H9 (cell line): ENCODE measurements at regions not wholly inside any gene's neighbourhood (a gene's known extent, or its start where the extent isn't known, plus 50 kb on each side); places are given as distances from the start of the nearest gene placed in this dataset.

Source experiments
- DNase-seq: peaks from one replicate; pipeline ENCODE4 v3.0.0-alpha.2; 2017
- H2AFZ ChIP-seq: one replicate; pipeline ENCODE4 v1.6.1; 2013; ENCODE audit warnings: mild to moderate bottlenecking, low read length, control low read depth, moderate library complexity
- H2AK5ac ChIP-seq: 2 replicates; pipeline ENCODE4 v1.6.1; 2013; ENCODE audit warnings: low read length, control low read depth, mixed read lengths; ENCODE audit not compliant: insufficient read length
- H2BK120ac ChIP-seq: one replicate; pipeline ENCODE4 v1.6.1; 2013; ENCODE audit warnings: low read depth, mild to moderate bottlenecking, low read length, control low read depth, inconsistent platforms; ENCODE audit not compliant: poor library complexity, severe bottlenecking
- H2BK12ac ChIP-seq: 2 replicates; pipeline ENCODE4 v1.6.1; 2013; ENCODE audit warnings: low read length, control low read depth, mixed read lengths, low read depth; ENCODE audit not compliant: insufficient read length
- H2BK15ac ChIP-seq: 2 replicates; pipeline ENCODE4 v1.6.1; 2013; ENCODE audit warnings: low read depth, low read length, control low read depth
- H2BK20ac ChIP-seq: one replicate; pipeline ENCODE4 v1.6.1; 2013; ENCODE audit warnings: low read depth, mild to moderate bottlenecking, low read length, control low read depth, inconsistent platforms; ENCODE audit not compliant: poor library complexity, severe bottlenecking
- H2BK5ac ChIP-seq: 2 replicates; pipeline ENCODE4 v1.6.1; 2013; ENCODE audit warnings: low read length, control low read depth, mixed read lengths; ENCODE audit not compliant: insufficient read length
- H3K14ac ChIP-seq: 2 replicates; pipeline ENCODE4 v1.6.1; 2013; ENCODE audit warnings: low read length, control low read depth; ENCODE audit not compliant: insufficient read depth
- H3K18ac ChIP-seq: 2 replicates; pipeline ENCODE4 v1.6.1; 2013; ENCODE audit warnings: low read depth, mild to moderate bottlenecking, mixed read lengths, low read length, control low read depth; ENCODE audit not compliant: insufficient read length
- H3K23ac ChIP-seq: 2 replicates; pipeline ENCODE4 v1.6.1; 2013; ENCODE audit warnings: low read length, control low read depth, mixed read lengths, low read depth; ENCODE audit not compliant: insufficient read length
- H3K23me2 ChIP-seq: 2 replicates; pipeline ENCODE4 v1.6.1; 2013; ENCODE audit warnings: low read depth, mild to moderate bottlenecking, mixed read lengths, low read length, control low read depth; ENCODE audit not compliant: insufficient read length, poor library complexity, severe bottlenecking
- H3K27ac ChIP-seq: 2 replicates; pipeline ENCODE4 v1.5.1; 2013; ENCODE audit warnings: low read length, control low read depth, mixed read lengths, low read depth; ENCODE audit not compliant: insufficient read length
- H3K27me3 ChIP-seq: 2 replicates; pipeline ENCODE4 v1.6.1; 2013; ENCODE audit warnings: low read length, control low read depth, inconsistent platforms; ENCODE audit not compliant: insufficient read depth
- H3K4ac ChIP-seq: 2 replicates; pipeline ENCODE4 v1.6.1; 2013; ENCODE audit warnings: low read depth, mild to moderate bottlenecking, control low read depth, inconsistent platforms, low read length, moderate library complexity
- H3K4me1 ChIP-seq: 2 replicates; pipeline ENCODE4 v1.6.1; 2013; ENCODE audit warnings: low read length, control low read depth, inconsistent platforms; ENCODE audit not compliant: insufficient read depth
- H3K4me2 ChIP-seq: 2 replicates; pipeline ENCODE4 v1.6.1; 2013; ENCODE audit warnings: low read length, control low read depth, mixed read lengths; ENCODE audit not compliant: insufficient read length, insufficient read depth
- H3K56ac ChIP-seq: 2 replicates; pipeline ENCODE4 v1.6.1; 2013; ENCODE audit warnings: low read depth, mild to moderate bottlenecking, mixed read lengths, low read length, control low read depth; ENCODE audit not compliant: insufficient read length
- H3K79me1 ChIP-seq: 2 replicates; pipeline ENCODE4 v1.6.1; 2013; ENCODE audit warnings: low read depth, mild to moderate bottlenecking, moderate library complexity, low read length, control low read depth, inconsistent platforms; ENCODE audit not compliant: insufficient read depth, poor library complexity, severe bottlenecking
- H3K79me2 ChIP-seq: 2 replicates; pipeline ENCODE4 v1.6.1; 2013; ENCODE audit warnings: low read length, control low read depth, inconsistent platforms; ENCODE audit not compliant: insufficient read depth
- H3K9ac ChIP-seq: 2 replicates; pipeline ENCODE4 v1.6.1; 2013; ENCODE audit warnings: low read length, control low read depth, mixed read lengths; ENCODE audit not compliant: insufficient read length; ENCODE audit errors: extremely low read depth
- H3K9me3 ChIP-seq: one replicate; pipeline ENCODE4 v1.6.1; 2013; ENCODE audit warnings: low read depth, low read length, inconsistent platforms; ENCODE audit not compliant: control insufficient read depth
- H3T11ph ChIP-seq: one replicate; pipeline ENCODE4 v1.6.1; 2013; ENCODE audit warnings: mild to moderate bottlenecking, low read length, control low read depth, inconsistent platforms
- H4K20me1 ChIP-seq: one replicate; pipeline ENCODE4 v1.6.1; 2013; ENCODE audit not compliant: control insufficient read depth, insufficient read length, insufficient read depth
- H4K5ac ChIP-seq: 2 replicates; pipeline ENCODE4 v1.6.1; 2013; ENCODE audit warnings: low read depth, mild to moderate bottlenecking, mixed read lengths, low read length, control low read depth; ENCODE audit not compliant: insufficient read length
- H4K8ac ChIP-seq: replicated peaks from 2 replicates; pipeline ENCODE4 v1.6.1; 2013; ENCODE audit warnings: low read length, control low read depth, mixed read lengths, low read depth; ENCODE audit not compliant: insufficient read length
- H4K91ac ChIP-seq: 2 replicates; pipeline ENCODE4 v1.6.1; 2013; ENCODE audit warnings: low read depth, mild to moderate bottlenecking, moderate library complexity, mixed read lengths, low read length, control low read depth; ENCODE audit not compliant: insufficient read length
- H3K27ac Mint-ChIP-seq, 3 experiments: 2 replicates in 2 of 3; 3 replicates in 1 of 3; pipeline ENCODE4 v1.8.0; 2020 to 2021; ENCODE audit warnings: mixed read lengths in 3 of 3, mild to moderate bottlenecking in 1 of 3, moderate library complexity in 1 of 3
- H3K27me3 Mint-ChIP-seq: 2 replicates; pipeline ENCODE4 v1.8.0; 2021; ENCODE audit warnings: low read depth, mild to moderate bottlenecking, moderate library complexity, mixed read lengths
- H3K36me3 Mint-ChIP-seq, 3 experiments: 2 replicates in 2 of 3; 3 replicates in 1 of 3; pipeline ENCODE4 v1.8.0; 2020 to 2021; ENCODE audit warnings: low read depth in 3 of 3, mixed read lengths in 3 of 3; ENCODE audit not compliant: insufficient read depth in 1 of 3
- H3K4me1 Mint-ChIP-seq, 2 experiments: 2 replicates each; pipeline ENCODE4 v1.8.0; 2020; ENCODE audit warnings: mixed read lengths in 2 of 2
- H3K4me3 Mint-ChIP-seq, 2 experiments: 2 replicates in 1 of 2; 3 replicates in 1 of 2; pipeline ENCODE4 v1.8.0; 2020 to 2021; ENCODE audit warnings: mild to moderate bottlenecking in 2 of 2, mixed read lengths in 2 of 2, moderate library complexity in 1 of 2
- H3K9me3 Mint-ChIP-seq, 2 experiments: 2 replicates in 1 of 2; 3 replicates in 1 of 2; pipeline ENCODE4 v1.8.0; 2020; ENCODE audit warnings: mild to moderate bottlenecking in 2 of 2, mixed read lengths in 2 of 2, moderate library complexity in 1 of 2
- CTCF ChIP-seq: fragments of 200-600 bp; sonication (generic); conservative IDR thresholded peaks from 3 replicates; pipeline ENCODE4 v1.8.0; 2021; ENCODE audit warnings: antibody characterized with exemption, mild to moderate bottlenecking
- WGBS: extraction: QIAGEN DNeasy Blood & Tissue Kit; methylation state at CpG from one replicate; pipeline ENCODE4 v1.1.7; 2013; ENCODE audit warnings: missing lambda C conversion rate, low lambda C conversion rate, mixed read lengths; ENCODE audit not compliant: insufficient read length; ENCODE audit errors: extremely low coverage; 5-methylcytosine and 5-hydroxymethylcytosine counted together

GRCh38 chr4:52371841-52372240, 287.3 kb downstream of the USP46 start:
- TF ChIP-seq CTCF = no peak
- Histone ChIP-seq H4K20me1 (no peaks in the 10 kb centered on the region), H4K5ac (no peak overlapping the region), H2BK120ac (no peak overlapping the region), H3K27ac (no peak overlapping the region), H4K91ac (no peak overlapping the region), H2AFZ (no peak overlapping the region), H2BK5ac (no peak overlapping the region), H3K4ac (no peak overlapping the region), H3K4me2 (no peak overlapping the region), H3K79me1 (no peaks in the 10 kb centered on the region), H3K27me3 (no peaks in the 10 kb centered on the region), H3K79me2 (no peaks in the 10 kb centered on the region), H3K18ac (no peak overlapping the region), H2AK5ac (no peak overlapping the region), H2BK12ac (no peak overlapping the region), H3T11ph (no peak overlapping the region), H3K56ac (no peak overlapping the region), H2BK20ac (no peak overlapping the region), H4K8ac (no peak overlapping the region), H3K23ac (no peak overlapping the region), H3K9ac (no peak overlapping the region), H3K4me1 (no peaks in the 10 kb centered on the region; the same call in 1 of the 2 replicates), H2BK15ac (no peak overlapping the region), H3K9me3 (no peaks in the 10 kb centered on the region), H3K23me2 (no peaks in the 10 kb centered on the region), H3K14ac (no peak overlapping the region)
- DNase-seq = no peak
- WGBS = no CpG with 5 or more reads among the region's 5 CpGs
- H3K36me3 Mint-ChIP-seq = no peaks in the 10 kb centered on the region
- no peaks in the 10 kb centered on the region for H3K27me3 Mint-ChIP-seq
- H3K9me3 Mint-ChIP-seq = no peaks in the 10 kb centered on the region
- peaks cover 26 to 29% of the 10 kb centered on the region in 2 experiments for H3K4me1 Mint-ChIP-seq
- no peak overlapping the region for H3K4me3 Mint-ChIP-seq
- H3K27ac Mint-ChIP-seq = no peak overlapping the region
